ENCODE measurements at regions not wholly inside any gene's neighbourhood (a gene's known extent, or its start where the extent isn't known, plus 50 kb on each side); places are given as distances from the start of the nearest gene placed in this dataset.

DNA sequence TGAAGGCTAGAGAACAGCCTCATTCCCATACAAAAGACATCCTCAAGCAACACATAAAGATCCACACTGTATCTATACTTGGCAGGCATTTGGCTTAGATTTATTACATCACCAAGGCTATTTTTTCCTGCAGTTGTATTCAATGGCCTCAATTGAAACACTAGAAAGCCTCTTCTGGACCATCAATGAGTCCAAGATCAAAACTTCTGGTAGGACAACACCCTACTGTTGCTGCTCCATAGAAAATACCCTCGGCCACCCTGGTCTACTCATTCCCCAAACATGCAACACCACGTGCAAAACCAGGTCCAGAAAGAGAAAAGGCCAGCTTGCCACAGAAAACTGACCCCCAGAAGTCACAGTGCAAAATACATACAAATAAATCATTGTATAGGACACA, 56.9 kb upstream of the CADM1 start:
- Mint-ChIP-seq H3K4me1 (no peaks in the 10 kb centered on the region), H3K36me3 (no peaks in the 10 kb centered on the region), H3K4me3 (no peak overlapping the region), H3K9me3 (peaks cover 0 to 10% (median 2%) of the 10 kb centered on the region in 7 donors), H3K27ac (no peak overlapping the region), H3K27me3 (ENCODE audit: low read depth in 3 of 3) (peaks cover 0 to 7% (median 3%) of the 10 kb centered on the region in 3 donors)
- Histone ChIP-seq H3K27me3 (ENCODE audit: control insufficient read depth in 2 of 2, insufficient read depth in 2 of 2, low read length in 2 of 2) (no peaks in the 10 kb centered on the region), H3K27ac (ENCODE audit: low read depth in 1 of 2, low read length in 2 of 2) (no peak overlapping the region), H3K4me3 (replicated peaks in 1 of 3; ENCODE audit: low read depth in 2 of 3, low read length in 3 of 3) (no peak overlapping the region), H3K9me3 (replicated peaks in 1 of 2; ENCODE audit: control insufficient read depth in 1 of 2, insufficient read depth in 1 of 2, low read length in 2 of 2) (no peaks in the 10 kb centered on the region), H3K4me1 (ENCODE audit: control insufficient read depth in 1 of 2, insufficient read depth in 2 of 2, low read length in 2 of 2) (no peaks in the 10 kb centered on the region), H3K79me2 (ENCODE audit: insufficient read depth, low read length) (no peaks in the 10 kb centered on the region), H3K36me3 (replicated peaks in 1 of 2; ENCODE audit: control insufficient read depth in 1 of 2, insufficient read depth in 2 of 2, low read length in 2 of 2) (no peaks in the 10 kb centered on the region), H4K20me1 (ENCODE audit: insufficient read depth, low read length) (no peaks in the 10 kb centered on the region), H2AFZ (ENCODE audit: insufficient read depth, low read depth, low read length, poor library complexity, severe bottlenecking) (no peak overlapping the region), H3K4me2 (replicated peaks; ENCODE audit: extremely low read depth, low read length, poor library complexity, severe bottlenecking) (no peak overlapping the region), H3K9ac (ENCODE audit: insufficient read depth, low read length, poor library complexity, severe bottlenecking) (no peak overlapping the region)
- TF ChIP-seq CTCF (IDR thresholded peaks at IDR 0.05), result no peak
- WGBS (ENCODE audit: insufficient coverage), result 63% methylated on average over 2 of the region's 2 CpGs
- no peak for DNase-seq
- intact Hi-C loops (cut with micrococcal nuclease), result no loop called here

- WGBS (ENCODE audit: insufficient coverage), result no CpG with 5 or more reads among the region's 1 CpG
- no peak for TF ChIP-seq CTCF (IDR thresholded peaks at IDR 0.05)
- no peaks in the 10 kb centered on the region for H3K4me1 Mint-ChIP-seq
- peaks cover 0 to 9% (median 3%) of the 10 kb centered on the region in 3 donors for H3K27me3 Mint-ChIP-seq (ENCODE audit: low read depth in 3 of 3)
- Histone ChIP-seq H3K4me3 (replicated peaks in 1 of 3; ENCODE audit: low read depth in 2 of 3, low read length in 3 of 3) (no peak overlapping the region), H3K4me1 (ENCODE audit: control insufficient read depth in 1 of 2, insufficient read depth in 2 of 2, low read length in 2 of 2) (no peaks in the 10 kb centered on the region), H3K9me3 (replicated peaks in 1 of 2; ENCODE audit: control insufficient read depth in 1 of 2, insufficient read depth in 1 of 2, low read length in 2 of 2) (no peaks in the 10 kb centered on the region), H4K20me1 (ENCODE audit: insufficient read depth, low read length) (no peaks in the 10 kb centered on the region), H3K36me3 (replicated peaks in 1 of 2; ENCODE audit: control insufficient read depth in 1 of 2, insufficient read depth in 2 of 2, low read length in 2 of 2) (no peaks in the 10 kb centered on the region), H2AFZ (ENCODE audit: insufficient read depth, low read depth, low read length, poor library complexity, severe bottlenecking) (no peak overlapping the region), H3K27ac (ENCODE audit: low read depth in 1 of 2, low read length in 2 of 2) (no peak overlapping the region), H3K9ac (ENCODE audit: insufficient read depth, low read length, poor library complexity, severe bottlenecking) (no peak overlapping the region), H3K79me2 (ENCODE audit: insufficient read depth, low read length) (no peaks in the 10 kb centered on the region), H3K4me2 (replicated peaks; ENCODE audit: extremely low read depth, low read length, poor library complexity, severe bottlenecking) (no peak overlapping the region), H3K27me3 (ENCODE audit: control insufficient read depth in 2 of 2, insufficient read depth in 2 of 2, low read length in 2 of 2) (no peaks in the 10 kb centered on the region)
- H3K4me3 Mint-ChIP-seq, result no peak overlapping the region
- no peak for DNase-seq
- H3K9me3 Mint-ChIP-seq, result peaks cover 0 to 4% (median 1%) of the 10 kb centered on the region in 7 donors
- intact Hi-C loops (cut with micrococcal nuclease), result no loop called here
- no peak overlapping the region for H3K27ac Mint-ChIP-seq
- H3K36me3 Mint-ChIP-seq, result no peaks in the 10 kb centered on the region
Observed at GRCh38 chr11:115558635-115559034, 54.4 kb upstream of the CADM1 start.

Data from CD14-positive monocyte (primary cell).